ENCODE measurements at regions not wholly inside any gene's neighbourhood (a gene's known extent, or its start where the extent isn't known, plus 50 kb on each side); places are given as distances from the start of the nearest gene placed in this dataset.

GRCh38 chr15:37820380-37821128 lies 113.9 kb upstream of the TMCO5A start:
- H3K4me3 Mint-ChIP-seq: no peak overlapping the region
- no peak for DNase-seq (ENCODE audit: low spot score in 2 of 2)
- H3K4me1 Mint-ChIP-seq: no peaks in the 10 kb centered on the region
- no peaks in the 10 kb centered on the region for H3K9me3 Mint-ChIP-seq
- H3K27ac Mint-ChIP-seq: no peak overlapping the region
- H3K36me3 Mint-ChIP-seq: no peaks in the 10 kb centered on the region
- ATAC-seq: no peak

- Mint-ChIP-seq H3K9me3 (no peaks in the 10 kb centered on the region), H3K4me3 (no peak overlapping the region), H3K36me3 (no peaks in the 10 kb centered on the region), H3K27ac (no peak overlapping the region), H3K4me1 (no peaks in the 10 kb centered on the region)
- DNase-seq (ENCODE audit: low spot score in 2 of 2): no peak
- ATAC-seq: no peak
Measured at GRCh38 chr15:37823601-37824275, 110.7 kb upstream of the TMCO5A start.

GRCh38 chr15:37824717-37825382 lies 109.6 kb upstream of the TMCO5A start:
- Mint-ChIP-seq H3K36me3 (no peaks in the 10 kb centered on the region), H3K9me3 (no peaks in the 10 kb centered on the region), H3K4me3 (no peak overlapping the region), H3K4me1 (no peaks in the 10 kb centered on the region), H3K27ac (no peak overlapping the region)
- ATAC-seq: peak; percentile 63
- no peak for DNase-seq (ENCODE audit: low spot score in 2 of 2)

GRCh38 chr15:37837276-37837675 lies 97.2 kb upstream of the TMCO5A start:
- H3K4me3 Mint-ChIP-seq: no peak overlapping the region
- no peaks in the 10 kb centered on the region for H3K36me3 Mint-ChIP-seq
- ATAC-seq: no peak
- no peak for DNase-seq (ENCODE audit: low spot score in 2 of 2)
- peaks cover 6% of the 10 kb centered on the region for H3K9me3 Mint-ChIP-seq
- no peak overlapping the region for H3K27ac Mint-ChIP-seq
- H3K4me1 Mint-ChIP-seq: no peaks in the 10 kb centered on the region

- no peak overlapping the region for H3K4me3 Mint-ChIP-seq
- no peak overlapping the region for H3K27ac Mint-ChIP-seq
- no peaks in the 10 kb centered on the region for H3K9me3 Mint-ChIP-seq
- no peak for DNase-seq (ENCODE audit: low spot score in 2 of 2)
- H3K4me1 Mint-ChIP-seq: no peaks in the 10 kb centered on the region
- H3K36me3 Mint-ChIP-seq: no peaks in the 10 kb centered on the region
- ATAC-seq: no peak
Measured at GRCh38 chr15:37847776-37848175, 86.7 kb upstream of the TMCO5A start.

GRCh38 chr15:37856109-37856508 lies 78.3 kb upstream of the TMCO5A start:
- no peaks in the 10 kb centered on the region for H3K36me3 Mint-ChIP-seq

GRCh38 chr15:37860896-37861295 lies 73.5 kb upstream of the TMCO5A start:
- no peak overlapping the region for H3K4me3 Mint-ChIP-seq
- no peak for DNase-seq (ENCODE audit: low spot score in 2 of 2)
- no peak overlapping the region for H3K27ac Mint-ChIP-seq
- ATAC-seq: no peak
- H3K9me3 Mint-ChIP-seq: no peaks in the 10 kb centered on the region
- no peaks in the 10 kb centered on the region for H3K36me3 Mint-ChIP-seq
- H3K4me1 Mint-ChIP-seq: no peaks in the 10 kb centered on the region

More at GRCh38 chr15:37856109-37856508, 78.3 kb upstream of the TMCO5A start:
- Mint-ChIP-seq H3K4me3 (no peak overlapping the region), H3K27ac (no peak overlapping the region), H3K9me3 (no peaks in the 10 kb centered on the region), H3K4me1 (no peaks in the 10 kb centered on the region)
- ATAC-seq (no peak), DNase-seq (ENCODE audit: low spot score in 2 of 2) (no peak)

GRCh38 chr15:37865687-37866086 lies 68.8 kb upstream of the TMCO5A start:
- ATAC-seq (no peak), DNase-seq (ENCODE audit: low spot score in 2 of 2) (no peak)
- Mint-ChIP-seq H3K4me1 (no peaks in the 10 kb centered on the region), H3K9me3 (no peaks in the 10 kb centered on the region), H3K4me3 (no peak overlapping the region), H3K27ac (no peak overlapping the region), H3K36me3 (no peaks in the 10 kb centered on the region)

- H3K4me3 Mint-ChIP-seq: no peak overlapping the region
- DNase-seq (ENCODE audit: low spot score in 2 of 2) (no peak), ATAC-seq (no peak)
- no peaks in the 10 kb centered on the region for H3K9me3 Mint-ChIP-seq
- no peaks in the 10 kb centered on the region for H3K4me1 Mint-ChIP-seq
- no peaks in the 10 kb centered on the region for H3K36me3 Mint-ChIP-seq
- H3K27ac Mint-ChIP-seq: no peak overlapping the region
Measured at GRCh38 chr15:37870711-37871110, 63.7 kb upstream of the TMCO5A start.

- H3K36me3 Mint-ChIP-seq: no peaks in the 10 kb centered on the region
- ATAC-seq (no peak), DNase-seq (ENCODE audit: low spot score in 2 of 2) (no peak)
- H3K9me3 Mint-ChIP-seq: no peaks in the 10 kb centered on the region
- H3K4me3 Mint-ChIP-seq: no peak overlapping the region
- H3K4me1 Mint-ChIP-seq: no peaks in the 10 kb centered on the region
- no peak overlapping the region for H3K27ac Mint-ChIP-seq
Measured at GRCh38 chr15:37872661-37873060, 61.8 kb upstream of the TMCO5A start.

GRCh38 chr15:37873336-37873735 lies 61.1 kb upstream of the TMCO5A start:
- DNase-seq (ENCODE audit: low spot score in 2 of 2) (no peak), ATAC-seq (no peak)
- no peaks in the 10 kb centered on the region for H3K4me1 Mint-ChIP-seq
- no peaks in the 10 kb centered on the region for H3K36me3 Mint-ChIP-seq
- H3K4me3 Mint-ChIP-seq: no peak overlapping the region
- no peaks in the 10 kb centered on the region for H3K9me3 Mint-ChIP-seq
- no peak overlapping the region for H3K27ac Mint-ChIP-seq

GRCh38 chr15:37876900-37877299 lies 57.5 kb upstream of the TMCO5A start:
- DNase-seq (ENCODE audit: low spot score in 2 of 2) (no peak), ATAC-seq (no peak)
- Mint-ChIP-seq H3K4me3 (no peak overlapping the region), H3K9me3 (no peaks in the 10 kb centered on the region), H3K27ac (no peak overlapping the region), H3K4me1 (no peaks in the 10 kb centered on the region), H3K36me3 (no peaks in the 10 kb centered on the region)

GRCh38 chr15:37877851-37878741 lies 56.3 kb upstream of the TMCO5A start:
- ATAC-seq: no peak
- Mint-ChIP-seq H3K27ac (no peak overlapping the region), H3K4me1 (no peaks in the 10 kb centered on the region), H3K36me3 (no peaks in the 10 kb centered on the region), H3K9me3 (no peaks in the 10 kb centered on the region), H3K4me3 (no peak overlapping the region)
- no peak for DNase-seq (ENCODE audit: low spot score in 2 of 2)

- H3K27ac Mint-ChIP-seq: no peak overlapping the region
- no peaks in the 10 kb centered on the region for H3K9me3 Mint-ChIP-seq
- no peaks in the 10 kb centered on the region for H3K4me1 Mint-ChIP-seq
Measured at GRCh38 chr15:37880009-37880834, 54.2 kb upstream of the TMCO5A start.

More at GRCh38 chr15:37880009-37880834, 54.2 kb upstream of the TMCO5A start:
- no peaks in the 10 kb centered on the region for H3K36me3 Mint-ChIP-seq
- no peak for DNase-seq (ENCODE audit: low spot score in 2 of 2)
- ATAC-seq: no peak
- H3K4me3 Mint-ChIP-seq: no peak overlapping the region

All from stimulated activated effector memory CD8-positive, alpha-beta T cell treated with anti-CD3 and anti-CD28 coated beads, Interleukin-12 subunit alpha, Interleukin-12 subunit beta, amount 100 ng/mL, for 72 hours (primary cell).